ENCODE measurements at regions not wholly inside any gene's neighbourhood (a gene's known extent, or its start where the extent isn't known, plus 50 kb on each side); places are given as distances from the start of the nearest gene placed in this dataset.
A peak's percentile ranks its signal among the peaks of the same experiment; 100 is the strongest.

GRCh38 chr13:29956853-29957252 lies 106.4 kb upstream of the UBL3 start:
- no peak for DNase-seq

GRCh38 chr13:29955137-29955650 lies 104.8 kb upstream of the UBL3 start:
- no peak overlapping the region for H3K27ac ChIP-seq
- TF ChIP-seq CTCF (IDR thresholded peaks at IDR 0.05), result no peak
- intact Hi-C loops (cut with DNase I), result no loop called here
- H3K9me3 ChIP-seq, result no peaks in the 10 kb centered on the region
- no peak overlapping the region for H3K4me3 ChIP-seq
- H3K4me1 ChIP-seq, result no peaks in the 10 kb centered on the region
- peaks cover 0 to 10% of the 10 kb centered on the region in 2 donors for H3K27me3 ChIP-seq
- H3K36me3 ChIP-seq, result no peaks in the 10 kb centered on the region
- ATAC-seq, result no peak
- DNase-seq, result no peak

More at GRCh38 chr13:29956853-29957252, 106.4 kb upstream of the UBL3 start:
- intact Hi-C loops (cut with DNase I), result no loop called here
- TF ChIP-seq CTCF (IDR thresholded peaks at IDR 0.05), result no peak
- no peaks in the 10 kb centered on the region for H3K36me3 ChIP-seq
- no peak overlapping the region for H3K27ac ChIP-seq
- H3K4me1 ChIP-seq, result no peaks in the 10 kb centered on the region
- H3K27me3 ChIP-seq, result peaks cover 0 to 10% of the 10 kb centered on the region in 2 donors
- ATAC-seq, result no peak
- no peaks in the 10 kb centered on the region for H3K9me3 ChIP-seq
- no peak overlapping the region for H3K4me3 ChIP-seq

GRCh38 chr13:29954082-29955028 lies 103.9 kb upstream of the UBL3 start:
- no peaks in the 10 kb centered on the region for H3K9me3 ChIP-seq
- DNase-seq (no peak), ATAC-seq (peak; percentile 80)
- no peak overlapping the region for H3K4me3 ChIP-seq
- TF ChIP-seq CTCF (IDR thresholded peaks at IDR 0.05), result no peak
- no peak overlapping the region for H3K27ac ChIP-seq
- no peaks in the 10 kb centered on the region for H3K4me1 ChIP-seq
- H3K27me3 ChIP-seq, result peaks cover 0 to 10% of the 10 kb centered on the region in 2 donors
- intact Hi-C loops (cut with DNase I), result no loop called here
- H3K36me3 ChIP-seq, result no peaks in the 10 kb centered on the region

GRCh38 chr13:29953542-29953941 lies 103.1 kb upstream of the UBL3 start:
- no peak overlapping the region for H3K27ac ChIP-seq
- H3K4me3 ChIP-seq, result no peak overlapping the region
- TF ChIP-seq CTCF (IDR thresholded peaks at IDR 0.05), result no peak
- no peaks in the 10 kb centered on the region for H3K4me1 ChIP-seq
- peaks cover 0 to 7% of the 10 kb centered on the region in 2 donors for H3K27me3 ChIP-seq
- intact Hi-C loops (cut with DNase I), result no loop called here
- DNase-seq (no peak), ATAC-seq (no peak)
- no peaks in the 10 kb centered on the region for H3K36me3 ChIP-seq
- H3K9me3 ChIP-seq, result no peaks in the 10 kb centered on the region

GRCh38 chr13:29952245-29952644 lies 101.8 kb upstream of the UBL3 start:
- Histone ChIP-seq H3K27ac (no peak overlapping the region), H3K9me3 (no peaks in the 10 kb centered on the region), H3K36me3 (no peaks in the 10 kb centered on the region), H3K4me3 (no peak overlapping the region), H3K27me3 (peaks cover 0 to 10% of the 10 kb centered on the region in 2 donors), H3K4me1 (no peaks in the 10 kb centered on the region)
- TF ChIP-seq CTCF (IDR thresholded peaks at IDR 0.05), result no peak
- intact Hi-C loops (cut with DNase I), result no loop called here
- ATAC-seq, result no peak
- DNase-seq, result no peak

Measured in left lung (tissue), 4 donors.